Right hindlimb (tissue), 1 donor: ENCODE measurements at regions not wholly inside any gene's neighbourhood (a gene's known extent, or its start where the extent isn't known, plus 50 kb on each side); places are given as distances from the start of the nearest gene placed in this dataset.
"Not testable (repeated sequence)": the region's sequence is repeated elsewhere in the genome, so short reads cannot be mapped to it uniquely, and the experiment has no call there.

Source experiments
- DNase-seq: peaks from one replicate; pipeline ENCODE4 v3.0.0-alpha.2; 2018

DNA sequence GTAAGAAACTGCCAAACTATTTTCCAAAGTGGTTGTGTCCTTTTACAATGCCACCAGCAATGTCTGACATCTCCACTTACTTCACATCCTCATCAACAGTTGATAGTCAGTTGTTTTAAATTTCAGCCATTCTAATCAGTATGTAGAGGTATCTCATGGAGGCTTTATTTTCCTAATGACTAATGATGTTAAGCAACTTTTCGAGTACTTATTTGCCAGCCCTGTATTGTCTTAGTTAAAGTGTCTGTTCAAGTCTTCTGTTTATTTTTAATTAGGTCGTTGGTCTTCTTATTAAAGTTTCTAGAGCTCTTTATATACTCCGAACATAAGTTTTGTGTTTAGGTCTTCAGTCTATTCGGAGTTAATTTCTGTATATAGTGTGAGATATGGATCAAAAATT, 54.9 kb upstream of the NBPF12 start:
- DNase-seq = not testable (repeated sequence)

DNA sequence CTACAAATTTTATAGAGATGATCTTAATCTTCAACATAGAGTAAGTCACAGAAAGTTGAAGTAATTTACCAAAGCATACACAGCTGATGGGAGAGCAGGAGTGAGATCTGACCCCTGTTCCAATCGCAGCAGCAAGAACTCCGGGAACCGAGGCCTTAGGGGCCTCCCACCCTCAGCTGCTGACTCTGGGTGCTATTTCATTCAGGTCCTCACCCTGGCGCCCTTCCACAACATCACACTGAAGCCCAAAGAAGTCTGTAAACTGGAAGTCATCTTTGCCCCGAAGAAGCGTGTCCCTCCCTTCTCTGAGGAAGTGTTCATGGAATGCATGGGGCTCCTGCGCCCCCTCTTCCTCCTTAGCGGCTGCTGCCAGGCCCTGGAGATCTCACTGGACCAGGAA, 57.0 kb upstream of the NBPF12 start:
- DNase-seq = not testable (repeated sequence)

DNA sequence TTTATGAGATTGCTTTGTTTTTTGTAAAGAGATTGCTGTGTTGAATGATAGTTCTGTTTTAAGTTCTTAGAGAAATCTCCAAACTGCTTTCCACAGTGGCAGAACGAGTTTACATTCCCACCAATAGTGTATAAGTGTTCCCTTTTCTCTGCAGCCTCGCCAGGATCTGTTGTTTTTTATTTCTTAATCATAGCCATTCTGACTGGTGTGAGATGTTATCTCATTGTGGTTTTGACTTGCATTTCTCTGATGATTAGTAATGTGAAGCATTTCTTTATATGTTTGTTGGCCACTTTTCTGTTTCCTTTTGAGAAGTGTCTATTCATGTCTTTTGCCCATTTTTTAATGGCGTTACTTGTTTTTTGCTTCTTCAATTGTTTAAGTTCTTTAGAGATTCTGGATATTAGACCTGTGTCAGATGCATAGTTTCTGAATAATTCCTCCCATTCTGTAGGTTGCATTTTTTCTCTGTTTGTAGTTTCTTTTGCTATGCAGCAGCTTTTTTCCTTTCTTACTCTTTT, 74.3 kb upstream of the NBPF12 start:
- not testable (repeated sequence) for DNase-seq

DNA sequence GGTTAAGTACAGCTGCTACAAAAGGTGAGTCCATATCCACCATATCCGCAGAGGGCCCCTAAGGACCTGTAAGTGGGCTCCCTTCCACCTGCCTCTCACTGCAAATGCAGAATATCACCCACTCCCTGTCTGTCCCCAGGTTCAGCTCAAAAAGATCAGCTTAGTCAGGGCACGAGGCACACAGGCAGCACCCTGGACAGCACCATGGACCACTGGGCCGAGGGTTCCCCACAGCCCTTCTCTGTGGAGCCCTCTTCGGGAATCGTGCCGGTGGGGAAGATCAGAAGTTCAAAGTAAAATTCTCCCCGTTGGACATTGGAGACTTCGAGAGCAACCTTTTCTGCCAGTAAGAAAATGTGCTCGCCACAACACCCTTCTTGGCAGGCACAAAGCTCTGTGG, 85.0 kb upstream of the NBPF12 start:
- DNase-seq = not testable (repeated sequence)

DNA sequence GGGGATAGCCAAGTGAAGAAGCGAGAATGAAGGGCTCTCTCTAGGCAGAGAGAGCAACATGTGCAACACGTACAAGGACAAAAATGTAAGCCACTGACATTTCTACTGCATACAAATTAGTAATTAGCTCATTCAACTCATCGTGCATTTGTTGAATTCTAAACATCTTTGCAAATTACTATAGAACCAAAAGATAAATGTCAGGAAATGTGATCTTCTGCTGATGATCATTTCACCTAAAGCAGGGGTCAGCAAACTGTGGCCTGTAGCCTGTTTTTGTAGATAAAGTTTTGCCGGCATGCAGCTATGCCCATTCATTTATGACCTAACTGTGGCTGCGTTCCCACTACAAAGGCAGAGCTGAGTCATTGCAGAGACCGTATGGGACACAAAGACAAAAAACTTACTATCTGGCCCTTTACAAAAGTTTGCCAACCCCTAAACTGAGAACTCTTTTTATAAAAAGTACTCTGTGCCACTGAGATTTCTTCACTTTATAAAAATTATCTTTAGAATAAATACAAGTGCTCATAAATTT, 87.7 kb upstream of the NBPF12 start:
- not testable (repeated sequence) for DNase-seq

DNA sequence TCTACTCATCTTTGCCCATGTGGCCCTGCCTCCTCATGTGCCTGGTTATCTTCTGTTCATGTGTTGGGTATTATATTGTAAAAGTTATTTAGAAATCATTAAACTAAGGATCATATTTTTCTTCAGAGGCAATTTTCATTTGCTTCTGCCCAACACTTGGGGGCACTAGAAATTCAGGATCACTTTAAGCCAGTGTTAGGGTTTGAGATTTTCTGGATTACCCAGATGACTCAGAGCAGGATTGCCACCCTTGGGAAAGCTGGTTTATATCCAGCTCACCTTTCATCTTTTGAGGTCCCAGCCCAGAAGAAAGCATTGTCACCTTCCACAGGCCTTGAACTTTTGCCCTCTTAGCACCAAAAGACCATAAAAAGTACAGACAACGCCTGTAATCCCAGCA, 99.4 kb upstream of the NBPF12 start:
- not testable (repeated sequence) for DNase-seq

DNA sequence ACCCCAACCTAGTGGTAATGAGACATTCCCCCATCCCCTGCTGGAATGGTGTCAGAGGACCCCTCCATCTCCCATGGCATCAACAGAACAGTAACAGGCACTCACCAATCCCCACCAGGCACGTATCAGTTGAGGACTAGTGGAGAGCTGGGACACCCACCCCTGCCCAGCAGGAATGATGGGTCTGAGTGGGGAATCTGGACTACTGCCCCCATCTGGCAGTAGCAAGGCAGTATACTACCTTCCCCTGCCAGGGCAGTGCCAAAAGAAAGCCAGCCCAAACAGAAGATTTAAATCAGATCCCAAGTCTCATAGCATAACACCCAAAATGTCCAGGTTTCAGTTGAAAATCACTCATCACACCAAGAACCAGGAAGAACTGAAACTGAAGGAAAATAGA, 111.2 kb upstream of the NBPF12 start:
- not testable (repeated sequence) for DNase-seq

DNA sequence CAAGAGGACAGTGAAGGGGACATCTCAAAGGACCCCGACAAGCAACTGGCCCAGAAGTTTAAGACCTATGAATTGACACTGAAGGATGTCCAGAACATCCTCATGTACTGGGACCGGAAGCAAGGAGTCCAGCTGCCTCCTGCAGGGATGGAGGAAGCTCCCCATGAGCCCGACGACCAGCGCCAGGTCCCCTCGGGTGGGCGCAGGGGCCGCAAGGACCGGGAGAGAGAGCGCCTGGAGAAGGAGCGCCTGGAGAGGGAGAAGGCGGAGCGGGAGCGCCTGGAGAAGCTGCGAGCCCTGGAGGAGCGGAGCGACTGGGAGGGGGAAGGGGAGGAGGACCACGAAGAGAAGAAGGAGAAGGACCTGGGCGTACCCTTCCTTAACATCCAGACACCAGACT, 143.9 kb upstream of the NBPF12 start:
- not testable (repeated sequence) for DNase-seq

DNA sequence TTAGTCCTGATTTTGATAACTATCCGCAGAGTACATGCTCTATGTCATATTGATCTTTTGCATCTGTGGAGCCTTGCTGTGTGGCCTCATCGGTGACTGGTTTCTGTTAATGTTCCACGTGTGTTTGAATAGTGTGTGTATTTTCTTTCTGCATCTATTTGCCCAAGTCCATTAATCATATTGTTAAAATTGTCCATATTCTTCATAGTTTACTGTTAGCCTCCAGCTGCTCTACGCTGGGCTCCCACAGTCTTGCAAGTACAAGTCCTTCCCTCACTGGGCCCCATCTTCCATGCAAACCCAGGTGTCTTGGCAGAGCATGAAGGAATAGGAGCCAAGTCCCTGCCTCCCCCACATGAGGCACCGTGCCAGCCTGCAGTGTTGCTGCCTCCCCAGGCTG, 145.4 kb upstream of the NBPF12 start:
- DNase-seq = peak; percentile 60

DNA sequence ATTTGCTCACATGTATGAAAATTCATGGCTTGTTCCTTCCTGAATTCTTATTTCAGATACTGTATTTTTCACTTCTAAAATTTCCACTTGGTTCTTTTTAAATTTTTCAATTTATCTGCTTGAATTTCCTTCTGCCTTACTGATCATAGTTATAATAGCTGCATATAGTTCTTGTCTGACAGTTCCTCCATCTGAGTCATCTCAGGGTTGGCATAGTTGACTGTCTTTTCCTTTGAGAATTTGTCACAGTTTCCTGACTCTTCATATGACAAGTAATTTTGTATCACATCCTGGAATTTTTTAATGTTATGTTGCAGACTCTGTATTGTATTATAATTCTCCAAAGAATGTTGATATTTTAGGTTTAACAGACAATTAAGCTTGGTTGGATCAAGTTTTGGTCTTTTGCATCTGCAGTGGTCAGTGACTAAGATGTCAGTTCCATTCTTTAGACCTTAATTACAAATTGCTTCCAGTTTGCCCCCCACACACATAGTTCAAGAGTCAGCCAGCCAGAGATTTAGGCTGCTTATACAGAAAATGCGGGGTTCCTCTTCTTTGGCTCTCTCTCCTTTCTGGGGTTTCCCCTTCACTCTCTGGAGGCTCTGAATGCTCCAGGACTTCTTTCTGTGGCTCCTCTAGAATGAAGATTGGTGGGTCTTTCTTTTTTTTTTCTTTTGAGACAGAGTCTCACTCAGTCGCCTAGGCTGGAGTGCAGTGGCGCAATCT, 153.7 kb upstream of the NBPF12 start:
- DNase-seq = not testable (repeated sequence)

DNA sequence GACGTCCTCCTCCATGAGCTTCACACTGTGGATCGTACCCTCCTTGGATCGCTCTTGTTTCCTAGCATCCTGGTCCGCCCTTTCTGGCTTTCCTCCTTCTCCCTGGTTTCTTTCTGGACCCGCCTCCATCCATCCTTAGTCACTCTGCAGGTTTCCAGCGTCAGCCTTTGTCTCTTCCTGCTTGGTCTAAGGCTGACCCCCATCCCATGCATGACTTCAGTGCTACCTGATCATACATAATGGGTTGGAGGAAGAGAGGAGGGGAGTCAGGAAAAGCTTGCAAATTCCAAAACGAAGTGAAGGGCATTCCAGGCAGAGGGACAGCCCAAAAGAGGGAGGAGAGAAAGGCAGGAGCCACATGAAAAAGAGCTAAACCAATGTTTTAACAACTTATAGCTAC, 156.9 kb upstream of the NBPF12 start:
- DNase-seq = not testable (repeated sequence)

DNA sequence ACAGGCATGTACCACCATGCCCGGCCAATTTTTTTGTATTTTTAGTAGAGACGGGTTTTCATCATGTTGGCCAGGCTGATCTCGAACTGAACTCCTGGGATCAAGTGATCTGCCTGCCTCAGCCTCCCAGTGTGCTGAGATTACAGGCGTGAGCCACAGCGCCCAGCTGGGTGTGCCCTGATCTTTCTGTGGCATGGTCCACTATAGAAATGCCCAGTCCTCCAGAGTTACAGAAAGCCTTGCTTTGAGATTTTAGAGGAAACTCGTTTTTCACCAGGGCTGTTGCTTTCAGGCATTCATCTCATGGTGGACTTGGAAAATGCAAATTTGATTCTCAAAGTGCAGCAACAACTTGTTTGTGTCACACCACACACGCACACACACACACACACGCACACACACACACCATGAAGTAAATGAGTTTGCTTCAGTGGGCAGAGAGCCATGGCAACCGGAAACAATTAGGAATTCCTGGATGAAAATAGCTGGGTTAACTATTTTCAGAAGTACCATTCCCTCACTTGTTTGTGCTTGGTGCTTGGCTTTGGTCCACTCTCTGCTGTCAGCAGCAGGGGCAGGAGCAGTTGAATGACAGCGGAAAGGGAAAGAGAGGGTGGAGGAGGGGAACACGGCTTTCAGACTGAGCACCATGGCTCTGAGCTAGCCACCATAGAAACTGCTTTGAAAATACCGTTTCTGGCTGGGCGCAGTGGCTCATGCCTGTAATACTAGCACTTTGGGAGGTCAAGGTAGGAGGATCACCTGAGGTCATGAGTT, 160.1 kb upstream of the NBPF12 start:
- DNase-seq = peak; percentile 41

DNA sequence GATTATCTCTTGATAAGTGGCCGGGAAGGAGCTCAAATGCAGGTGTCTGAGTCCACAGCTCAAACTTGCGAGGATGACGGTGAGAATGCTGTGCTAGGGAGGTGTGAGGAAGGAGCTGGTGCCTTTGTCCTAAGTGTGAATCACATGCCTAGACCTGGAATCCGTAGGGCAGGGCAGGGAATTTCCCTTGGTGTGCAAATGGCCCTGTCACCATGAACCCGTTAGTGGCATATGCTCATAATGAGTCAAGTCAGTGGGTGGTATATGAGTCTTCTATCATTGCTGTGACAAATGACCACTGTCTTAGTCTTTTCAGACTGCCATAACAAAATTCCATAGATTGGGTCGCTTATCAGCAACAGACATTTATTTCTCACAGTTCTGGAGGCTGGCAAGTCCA, 163.1 kb upstream of the NBPF12 start:
- DNase-seq = not testable (repeated sequence)

DNA sequence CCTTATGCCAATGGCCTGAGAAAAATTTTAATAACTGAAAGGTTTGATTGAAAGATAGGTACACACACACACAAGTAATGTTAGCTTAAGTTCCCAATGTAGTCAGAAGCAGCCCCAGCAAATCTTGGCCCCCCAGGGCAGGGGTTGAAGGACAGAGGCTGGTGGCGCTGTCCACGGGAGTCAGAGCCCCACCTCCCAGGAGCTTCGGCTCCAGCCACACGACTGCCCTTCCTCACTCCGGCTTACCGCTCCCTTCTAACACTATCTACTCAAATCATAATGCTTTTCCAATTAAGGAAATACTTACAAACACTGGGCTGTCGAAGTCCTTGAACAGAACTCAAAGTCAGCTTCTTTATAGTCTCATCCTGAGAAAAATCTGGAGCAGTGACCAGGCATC, 163.9 kb upstream of the NBPF12 start:
- not testable (repeated sequence) for DNase-seq

DNA sequence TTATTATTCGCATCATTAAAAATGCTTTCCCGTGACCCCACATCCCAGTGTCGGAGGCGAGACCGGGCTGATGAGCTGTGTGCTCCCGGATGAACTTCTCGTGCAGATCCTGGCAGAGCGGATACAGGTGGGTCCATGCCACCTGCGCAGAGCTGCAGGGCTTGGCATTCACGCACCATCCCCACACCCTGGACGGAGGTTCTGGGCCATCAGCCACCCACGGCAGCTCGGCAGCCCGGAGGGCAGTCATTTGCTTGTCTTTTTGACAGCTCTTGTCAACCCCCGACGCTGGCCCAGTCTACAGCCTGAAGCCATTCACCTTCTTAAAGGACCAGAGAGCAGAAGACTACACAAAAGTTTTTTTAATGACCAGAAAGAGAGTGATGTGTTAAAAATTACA, 166.7 kb upstream of the NBPF12 start:
- not testable (repeated sequence) for DNase-seq

DNA sequence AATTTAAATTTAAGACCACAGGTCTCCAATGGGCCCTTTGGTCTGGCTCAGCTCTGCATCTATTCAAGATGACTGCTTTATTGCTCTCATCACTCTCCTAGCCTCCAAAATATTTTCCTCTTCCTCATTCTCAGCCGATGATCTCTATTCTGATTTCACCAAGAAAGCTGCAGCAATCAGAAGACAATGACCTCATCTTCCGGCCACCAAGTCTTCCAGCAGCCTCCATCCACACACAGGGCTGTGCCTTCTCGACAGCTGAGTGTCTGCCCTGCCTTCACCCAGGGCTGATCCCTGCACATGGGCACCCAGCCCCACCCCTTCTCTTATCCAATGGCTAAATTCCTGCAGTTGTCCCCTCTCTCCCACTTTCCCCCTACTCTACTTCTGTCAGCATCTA, 167.1 kb upstream of the NBPF12 start:
- DNase-seq = not testable (repeated sequence)

DNA sequence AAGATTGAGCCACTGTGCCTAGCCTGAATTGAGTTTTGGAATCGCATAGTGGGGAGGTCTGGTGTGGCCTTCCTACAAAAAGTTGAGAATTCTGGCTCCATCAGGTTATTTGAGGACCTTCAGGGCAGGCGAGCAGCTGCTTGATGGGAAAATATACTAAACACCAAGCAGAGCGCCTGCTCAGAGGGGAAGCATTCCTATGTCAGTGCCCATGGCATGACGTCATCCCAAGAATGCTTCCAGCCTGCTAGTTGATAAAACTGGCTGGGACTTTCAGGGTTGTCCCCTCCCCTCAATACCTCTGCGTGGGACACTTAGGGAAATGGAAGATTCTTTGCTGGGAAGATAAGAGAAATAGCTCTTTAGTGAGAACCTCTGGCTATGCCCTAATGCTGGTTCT, 174.9 kb upstream of the NBPF12 start:
- not testable (repeated sequence) for DNase-seq

DNA sequence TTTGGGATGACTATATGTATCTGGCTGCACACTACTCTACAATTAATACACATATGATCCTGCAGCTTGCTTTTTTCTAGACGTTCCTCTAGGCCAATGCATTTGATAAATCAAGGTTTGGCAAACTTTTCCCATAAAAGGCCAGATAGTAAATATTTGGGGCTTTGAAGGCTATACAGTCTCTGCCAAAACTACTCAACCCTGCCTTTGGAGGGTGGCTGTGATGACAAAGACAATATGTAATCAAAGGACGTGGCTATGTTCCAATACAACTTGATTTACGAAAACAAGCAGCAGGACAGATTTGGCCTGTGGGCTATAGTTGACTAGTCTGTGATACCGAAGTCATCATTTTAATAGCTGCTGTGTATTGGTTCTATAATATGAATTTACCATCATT, 181.3 kb upstream of the NBPF12 start:
- not testable (repeated sequence) for DNase-seq

DNA sequence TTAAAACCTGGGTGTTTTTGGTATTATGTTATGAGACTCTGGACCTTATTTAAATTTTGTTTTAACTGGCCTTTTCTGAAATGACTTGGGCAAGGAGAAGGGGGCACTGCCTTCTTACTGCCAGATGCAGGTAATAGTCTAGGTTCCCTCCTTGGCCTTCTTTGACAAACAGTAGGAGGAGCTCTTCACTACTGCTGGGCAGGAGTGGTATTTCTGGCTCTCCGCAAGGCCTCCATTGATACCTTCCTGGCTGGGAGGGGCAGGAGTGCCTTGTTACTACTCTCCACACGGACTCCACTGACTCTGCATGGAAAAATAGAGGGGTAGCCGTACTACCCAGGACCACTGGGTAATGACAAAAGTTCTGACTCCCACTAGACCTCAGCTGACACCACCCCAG, 189.4 kb upstream of the NBPF12 start:
- DNase-seq = not testable (repeated sequence)

DNA sequence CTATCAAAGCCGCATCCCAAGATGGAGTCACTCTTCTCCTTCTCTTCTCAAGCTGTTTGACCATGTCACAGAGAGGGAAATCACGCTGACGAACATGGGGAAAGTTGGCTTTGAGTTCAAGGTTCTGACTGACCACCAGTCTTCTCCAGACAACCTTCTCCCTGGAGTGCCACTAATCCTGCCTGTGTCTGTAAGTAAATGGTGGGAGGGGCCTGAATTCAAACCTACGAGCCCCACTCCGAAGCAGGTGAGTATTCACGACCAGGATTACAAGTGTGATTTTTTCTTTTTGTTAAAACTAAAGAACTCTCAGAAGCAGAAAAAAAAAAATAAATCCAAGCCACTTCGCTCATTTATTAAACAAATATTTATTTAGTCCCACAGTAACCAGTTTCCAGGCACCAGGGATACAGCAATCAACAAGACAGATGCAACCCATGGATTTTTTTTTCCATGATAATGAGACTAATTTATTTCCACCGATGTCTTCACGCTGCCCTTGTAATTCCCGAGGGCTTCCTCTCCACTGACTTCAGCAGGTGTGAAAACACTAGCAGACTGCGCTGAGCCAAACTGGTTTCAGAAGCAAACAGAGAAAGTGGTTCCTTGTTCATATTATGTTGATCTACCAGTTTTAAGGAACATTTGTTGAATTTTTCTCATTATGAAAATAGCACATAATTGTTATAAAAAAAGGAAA, 206.0 kb upstream of the NBPF12 start:
- DNase-seq = not testable (repeated sequence)

DNA sequence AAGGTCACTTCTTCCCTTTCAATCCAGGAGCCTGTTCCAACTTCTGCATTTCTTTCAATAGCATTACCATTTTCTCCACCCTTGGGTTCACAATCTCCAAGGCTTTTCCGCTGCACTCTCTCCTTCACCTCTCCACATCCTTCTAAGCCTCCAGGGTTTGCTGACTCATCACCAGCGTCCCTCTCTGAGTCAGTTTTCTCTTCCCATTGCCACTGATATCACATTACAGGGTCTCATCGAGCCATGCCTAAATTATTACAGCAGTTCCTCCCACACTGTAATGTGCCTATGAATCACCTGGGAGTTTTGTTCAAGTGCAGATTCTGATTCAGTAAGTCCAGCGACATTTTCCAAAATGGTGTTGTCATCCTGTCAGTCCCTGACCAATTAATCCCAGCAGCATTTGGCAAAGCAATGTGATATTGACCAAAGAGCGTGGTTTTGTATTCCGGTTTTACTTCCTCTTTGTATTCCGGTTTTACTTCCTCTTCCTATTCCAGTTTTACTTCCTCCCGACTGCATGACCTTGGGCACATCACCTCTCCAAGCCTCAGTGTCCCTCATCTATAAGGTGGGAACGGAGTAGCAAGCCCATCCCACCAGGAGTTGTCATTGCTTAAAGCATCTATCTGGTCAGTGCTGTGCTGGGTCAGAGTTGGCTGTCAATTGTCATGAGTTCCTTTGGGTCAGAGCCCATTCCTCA, 208.3 kb upstream of the NBPF12 start:
- not testable (repeated sequence) for DNase-seq

DNA sequence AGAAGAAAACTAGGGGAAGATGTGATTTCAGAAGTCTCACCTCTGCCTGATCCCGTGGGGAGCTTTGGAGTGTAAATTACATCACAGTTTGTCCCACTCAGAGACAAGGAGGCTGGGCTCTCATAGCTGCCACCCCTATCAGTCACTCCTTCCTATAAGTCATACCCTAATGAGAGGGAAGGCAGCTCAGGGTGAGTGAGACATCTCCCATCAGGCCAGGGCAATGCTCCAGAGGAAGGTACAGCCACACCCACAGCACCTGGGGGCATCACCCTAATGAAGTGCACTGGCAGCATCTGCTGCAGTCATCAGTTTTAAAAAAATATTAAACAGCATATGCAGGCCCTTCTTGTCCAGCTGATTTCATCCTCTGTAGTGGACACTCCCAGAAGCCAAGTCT, 223.1 kb upstream of the NBPF12 start:
- not testable (repeated sequence) for DNase-seq
